Body of pancreas (tissue), 4 donors: ENCODE measurements at regions not wholly inside any gene's neighbourhood (a gene's known extent, or its start where the extent isn't known, plus 50 kb on each side); places are given as distances from the start of the nearest gene placed in this dataset.

Source experiments
- ATAC-seq: fragments of 150-250 bp; one replicate; pipeline ENCODE4 v1.9.1; 2016
- DNase-seq, 4 donors: peaks; one replicate each; pipeline ENCODE4 v3.0.0-alpha.2; 2019
- H3K27ac ChIP-seq, 4 donors: fragments of 200-600 bp; sonication (generic); 1 replicate in 3 of 4; 2 replicates in 1 of 4; pipeline versions ENCODE4 v1.5.1 to v1.6.1; 2016 to 2019; ENCODE audit warnings: mild to moderate bottlenecking in 1 of 4, mixed read lengths in 1 of 4, moderate library complexity in 1 of 4
- H3K27me3 ChIP-seq, 2 donors: fragments of 200-600 bp; sonication (generic); one replicate each; pipeline ENCODE4 v1.6.0; 2016; ENCODE audit warnings: mild to moderate bottlenecking in 1 of 2
- H3K36me3 ChIP-seq, 2 donors: fragments of 200-600 bp; sonication (generic); replicated peaks in 1 of 2; 2 replicates each; pipeline ENCODE4 v1.5.1; 2016; ENCODE audit warnings: low read depth in 2 of 2; ENCODE audit not compliant: insufficient read depth in 1 of 2
- H3K4me1 ChIP-seq: fragments of 200-600 bp; sonication (generic); one replicate; pipeline ENCODE4 v1.6.0; 2016
- H3K4me3 ChIP-seq, 2 donors: fragments of 200-600 bp; sonication (generic); 1 replicate in 1 of 2; 2 replicates in 1 of 2; pipeline ENCODE4 v1.5.1; 2016 to 2019
- H3K9me3 ChIP-seq, 3 donors: fragments of 200-600 bp; sonication (generic); 1 replicate in 2 of 3; 2 replicates in 1 of 3; pipeline ENCODE4 v1.5.1; 2016
- CTCF ChIP-seq, 7 experiments: fragments of 450-650 bp in 4 of 7; fragments of 200-600 bp in 3 of 7; sonication (generic) in 3 of 7; IDR thresholded peaks; one replicate each; pipeline ENCODE4 v1.5.1; 2016 to 2019; ENCODE audit warnings: antibody characterized with exemption in 7 of 7
- POLR2A ChIP-seq, 3 donors: fragments of 450-650 bp; IDR thresholded peaks; one replicate each; pipeline ENCODE4 v1.6.1; 2016; ENCODE audit warnings: antibody characterized with exemption in 3 of 3, mild to moderate bottlenecking in 2 of 3
- WGBS, 2 donors: methylation state at CpG; one replicate each; pipeline ENCODE4 v1.1.5; 2017; 5-methylcytosine and 5-hydroxymethylcytosine counted together
- intact Hi-C: fragments of 100-400 bp; cut with DNase I; formaldehyde crosslinking; loops from one replicate; pipeline ENCODE4 v1.15.1; 2023

GRCh38 chr9:31445357-31445756 lies 939.1 kb upstream of the ACO1 start:
- H3K4me3 ChIP-seq, result no peak overlapping the region
- intact Hi-C loops, result no loop called here
- H3K9me3 ChIP-seq, result no peaks in the 10 kb centered on the region
- no peaks in the 10 kb centered on the region for H3K36me3 ChIP-seq
- H3K27me3 ChIP-seq, result no peaks in the 10 kb centered on the region
- DNase-seq (no peak), ATAC-seq (no peak)
- 79 to 83% methylated on average over 1 of the region's 1 CpG for WGBS, 2 donors
- no peak for TF ChIP-seq CTCF (IDR thresholded peaks at IDR 0.05)
- no peak for TF ChIP-seq POLR2A (IDR thresholded peaks at IDR 0.05)
- H3K4me1 ChIP-seq, result no peaks in the 10 kb centered on the region
- no peak overlapping the region for H3K27ac ChIP-seq

- Histone ChIP-seq H3K36me3 (no peaks in the 10 kb centered on the region), H3K4me3 (no peak overlapping the region), H3K9me3 (no peaks in the 10 kb centered on the region), H3K4me1 (no peaks in the 10 kb centered on the region), H3K27ac (no peak overlapping the region), H3K27me3 (no peaks in the 10 kb centered on the region)
- intact Hi-C loops, result no loop called here
- WGBS, 2 donors, result 88 to 89% methylated on average over 4 of the region's 4 CpGs
- TF ChIP-seq POLR2A (IDR thresholded peaks at IDR 0.05), result no peak
- TF ChIP-seq CTCF (IDR thresholded peaks at IDR 0.05), result no peak
- ATAC-seq (no peak), DNase-seq (no peak)
Measured at GRCh38 chr9:31445960-31446359, 938.5 kb upstream of the ACO1 start.

GRCh38 chr9:31467075-31467474 lies 917.4 kb upstream of the ACO1 start:
- WGBS, 2 donors, result 76 to 82% methylated on average over 4 of the region's 4 CpGs
- no peaks in the 10 kb centered on the region for H3K36me3 ChIP-seq
- TF ChIP-seq POLR2A (IDR thresholded peaks at IDR 0.05), result no peak
- no peak for TF ChIP-seq CTCF (IDR thresholded peaks at IDR 0.05)
- no peaks in the 10 kb centered on the region for H3K9me3 ChIP-seq
- no peaks in the 10 kb centered on the region for H3K4me1 ChIP-seq
- no peak for DNase-seq
- intact Hi-C loops, result no loop called here
- no peak for ATAC-seq
- H3K27me3 ChIP-seq, result no peaks in the 10 kb centered on the region
- no peak overlapping the region for H3K27ac ChIP-seq
- no peak overlapping the region for H3K4me3 ChIP-seq

GRCh38 chr9:31470051-31470450 lies 914.4 kb upstream of the ACO1 start:
- Histone ChIP-seq H3K36me3 (no peaks in the 10 kb centered on the region), H3K4me3 (no peak overlapping the region), H3K27ac (no peak overlapping the region), H3K27me3 (no peaks in the 10 kb centered on the region), H3K9me3 (no peaks in the 10 kb centered on the region), H3K4me1 (no peaks in the 10 kb centered on the region)
- WGBS, 2 donors, result 58 to 63% methylated on average over 5 of the region's 5 CpGs
- TF ChIP-seq POLR2A (IDR thresholded peaks at IDR 0.05), result no peak
- no peak for TF ChIP-seq CTCF (IDR thresholded peaks at IDR 0.05)
- ATAC-seq (no peak), DNase-seq (no peak)
- intact Hi-C loops, result no loop called here

- Histone ChIP-seq H3K9me3 (no peaks in the 10 kb centered on the region), H3K36me3 (no peaks in the 10 kb centered on the region), H3K4me3 (no peak overlapping the region), H3K27me3 (no peaks in the 10 kb centered on the region), H3K4me1 (no peaks in the 10 kb centered on the region), H3K27ac (no peak overlapping the region)
- DNase-seq (no peak), ATAC-seq (no peak)
- WGBS, 2 donors, result 81 to 82% methylated on average over 7 of the region's 7 CpGs
- TF ChIP-seq CTCF (IDR thresholded peaks at IDR 0.05) (no peak), POLR2A (IDR thresholded peaks at IDR 0.05) (no peak)
- intact Hi-C loops, result no loop called here
Measured at GRCh38 chr9:31471010-31471409, 913.4 kb upstream of the ACO1 start.
